ENCODE measurements at regions not wholly inside any gene's neighbourhood (a gene's known extent, or its start where the extent isn't known, plus 50 kb on each side); places are given as distances from the start of the nearest gene placed in this dataset.

DNA sequence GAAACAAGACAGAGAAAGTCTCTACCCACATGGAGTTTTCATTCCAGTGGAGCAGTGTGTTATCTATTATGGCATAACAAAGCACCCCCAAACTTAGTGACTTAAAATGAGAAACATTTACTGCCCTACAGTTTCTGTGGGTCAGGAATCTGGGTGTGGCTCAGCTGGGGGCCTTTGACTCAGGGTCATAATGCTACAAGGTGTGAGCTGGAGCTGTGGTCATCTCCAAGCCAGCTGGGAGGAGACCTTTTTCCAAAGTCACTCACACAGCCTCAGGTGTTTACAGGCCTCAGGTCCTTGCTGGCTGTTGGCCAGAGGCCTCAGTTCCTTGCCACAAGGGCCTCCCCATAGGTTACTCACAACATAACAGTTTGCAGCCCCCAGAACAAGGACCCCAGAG is 169.2 kb downstream of the ETAA1 start:
- no peak for DNase-seq
- H3K27me3 ChIP-seq, result no peaks in the 10 kb centered on the region
- H3K9me3 ChIP-seq, result no peaks in the 10 kb centered on the region
- no peak overlapping the region for H3K27ac ChIP-seq
- intact Hi-C loops (cut with DNase I), result no loop called here
- H3K36me3 ChIP-seq, result no peaks in the 10 kb centered on the region
- H3K4me1 ChIP-seq, result no peaks in the 10 kb centered on the region
- H3K4me3 ChIP-seq (replicated peaks in 1 of 3), result no peak overlapping the region
- TF ChIP-seq POLR2A (IDR thresholded peaks at IDR 0.05), result no peak
- TF ChIP-seq, protein P1, sequence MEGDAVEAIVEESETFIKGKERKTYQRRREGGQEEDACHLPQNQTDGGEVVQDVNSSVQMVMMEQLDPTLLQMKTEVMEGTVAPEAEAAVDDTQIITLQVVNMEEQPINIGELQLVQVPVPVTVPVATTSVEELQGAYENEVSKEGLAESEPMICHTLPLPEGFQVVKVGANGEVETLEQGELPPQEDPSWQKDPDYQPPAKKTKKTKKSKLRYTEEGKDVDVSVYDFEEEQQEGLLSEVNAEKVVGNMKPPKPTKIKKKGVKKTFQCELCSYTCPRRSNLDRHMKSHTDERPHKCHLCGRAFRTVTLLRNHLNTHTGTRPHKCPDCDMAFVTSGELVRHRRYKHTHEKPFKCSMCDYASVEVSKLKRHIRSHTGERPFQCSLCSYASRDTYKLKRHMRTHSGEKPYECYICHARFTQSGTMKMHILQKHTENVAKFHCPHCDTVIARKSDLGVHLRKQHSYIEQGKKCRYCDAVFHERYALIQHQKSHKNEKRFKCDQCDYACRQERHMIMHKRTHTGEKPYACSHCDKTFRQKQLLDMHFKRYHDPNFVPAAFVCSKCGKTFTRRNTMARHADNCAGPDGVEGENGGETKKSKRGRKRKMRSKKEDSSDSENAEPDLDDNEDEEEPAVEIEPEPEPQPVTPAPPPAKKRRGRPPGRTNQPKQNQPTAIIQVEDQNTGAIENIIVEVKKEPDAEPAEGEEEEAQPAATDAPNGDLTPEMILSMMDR (IDR thresholded peaks at IDR 0.05), result no peak

GRCh38 chr2:67566958-67567635 is 170.0 kb downstream of the ETAA1 start:
- Histone ChIP-seq H3K4me3 (replicated peaks in 1 of 3) (no peak overlapping the region), H3K4me1 (no peaks in the 10 kb centered on the region), H3K27me3 (no peaks in the 10 kb centered on the region), H3K27ac (no peak overlapping the region), H3K9me3 (no peaks in the 10 kb centered on the region), H3K36me3 (no peaks in the 10 kb centered on the region)
- no peak for DNase-seq
- intact Hi-C loops (cut with DNase I), result no loop called here
- 84 to 88% methylated on average over 5 of the region's 5 CpGs for WGBS, 2 donors
- no peak for TF ChIP-seq POLR2A (IDR thresholded peaks at IDR 0.05)
- TF ChIP-seq, protein P1 (IDR thresholded peaks at IDR 0.05), result no peak

- intact Hi-C loops (cut with DNase I), result no loop called here
- Histone ChIP-seq H3K36me3 (no peaks in the 10 kb centered on the region), H3K27ac (no peak overlapping the region), H3K4me3 (replicated peaks in 1 of 3) (no peak overlapping the region), H3K9me3 (no peaks in the 10 kb centered on the region), H3K27me3 (no peaks in the 10 kb centered on the region), H3K4me1 (no peaks in the 10 kb centered on the region)
- TF ChIP-seq, protein P1 (IDR thresholded peaks at IDR 0.05), result no peak
- no peak for TF ChIP-seq POLR2A (IDR thresholded peaks at IDR 0.05)
- no peak for DNase-seq
Observed at GRCh38 chr2:67567886-67568285, 170.8 kb downstream of the ETAA1 start.

GRCh38 chr2:67570611-67571010 is 173.5 kb downstream of the ETAA1 start:
- Histone ChIP-seq H3K36me3 (no peaks in the 10 kb centered on the region), H3K9me3 (no peaks in the 10 kb centered on the region), H3K4me1 (no peaks in the 10 kb centered on the region), H3K27ac (no peak overlapping the region), H3K27me3 (no peaks in the 10 kb centered on the region), H3K4me3 (replicated peaks in 1 of 3) (no peak overlapping the region)
- intact Hi-C loops (cut with DNase I), result no loop called here
- no peak for DNase-seq
- TF ChIP-seq, protein P1 (IDR thresholded peaks at IDR 0.05), result no peak
- no peak for TF ChIP-seq POLR2A (IDR thresholded peaks at IDR 0.05)
- WGBS, 2 donors, result 50 to 67% methylated on average over 2 of the region's 2 CpGs

DNA sequence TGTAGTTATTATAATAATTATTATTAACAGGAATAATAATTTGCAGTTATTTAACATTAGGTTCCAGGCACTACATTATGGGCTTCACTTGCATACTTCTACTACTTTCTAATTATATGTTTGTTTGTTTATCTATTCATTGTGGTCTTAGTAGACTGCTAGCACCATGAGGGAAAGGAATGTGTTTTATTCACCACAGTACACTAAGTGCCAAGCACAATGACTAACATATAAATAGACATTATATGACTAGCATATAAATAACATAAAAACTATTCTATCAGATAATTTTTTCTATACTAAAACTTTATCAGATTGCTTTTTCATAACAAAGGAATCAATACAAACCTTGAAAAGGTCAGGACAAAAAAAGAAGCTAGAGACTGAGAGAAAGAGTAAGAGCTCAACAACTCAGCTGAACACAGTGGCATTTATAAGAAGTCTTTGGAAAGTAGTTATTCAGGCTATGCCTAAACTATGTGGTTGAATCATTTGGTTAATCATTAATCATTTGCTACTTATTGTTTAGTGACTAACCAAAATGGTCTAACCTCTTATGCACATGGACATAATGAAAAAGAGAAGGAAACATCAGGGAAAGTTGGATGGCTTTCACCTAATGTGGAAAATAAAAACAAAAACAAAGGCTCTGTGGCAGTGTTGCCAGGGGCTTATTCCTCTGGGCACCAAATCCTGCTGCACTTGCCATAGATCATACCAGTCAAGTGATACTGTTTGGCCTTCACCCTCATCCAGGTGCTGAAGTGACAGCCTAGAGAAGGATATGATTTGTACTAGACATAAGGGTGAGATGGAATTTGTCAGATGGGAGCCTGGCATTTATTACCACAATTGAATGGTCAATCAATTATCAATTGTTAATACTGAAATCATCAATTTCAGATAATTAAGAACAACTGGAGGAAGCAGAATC is 174.9 kb downstream of the ETAA1 start:
- Histone ChIP-seq H3K4me3 (replicated peaks in 1 of 3) (no peak overlapping the region), H3K27ac (no peak overlapping the region), H3K36me3 (no peaks in the 10 kb centered on the region), H3K9me3 (no peaks in the 10 kb centered on the region), H3K4me1 (no peaks in the 10 kb centered on the region), H3K27me3 (no peaks in the 10 kb centered on the region)
- intact Hi-C loops (cut with DNase I), result no loop called here
- no peak for TF ChIP-seq POLR2A (IDR thresholded peaks at IDR 0.05)
- TF ChIP-seq, protein P1 (IDR thresholded peaks at IDR 0.05), result no peak
- DNase-seq, result no peak
